Panc1 (cell line): ENCODE measurements at regions not wholly inside any gene's neighbourhood (a gene's known extent, or its start where the extent isn't known, plus 50 kb on each side); places are given as distances from the start of the nearest gene placed in this dataset.

Source experiments
- TCF7L2 ChIP-seq: IDR thresholded peaks from 2 replicates; pipeline ENCODE4 v1.6.1; 2011; ENCODE audit warnings: mild to moderate bottlenecking, low read depth, low read length, inconsistent platforms
- TF ChIP-seq, protein P1 (sequence below): fragments of 450-650 bp; IDR thresholded peaks from 2 replicates; pipeline ENCODE4 v1.5.1; 2017; ENCODE audit warnings: mild to moderate bottlenecking
- TF ChIP-seq, protein P2 (sequence below), 2 experiments: IDR thresholded peaks; 2 replicates each; pipeline ENCODE4 v1.6.1; 2011 to 2012; ENCODE audit warnings: low read depth in 2 of 2, control low read depth in 1 of 2, low read length in 1 of 2, mild to moderate bottlenecking in 1 of 2, moderate library complexity in 1 of 2; ENCODE audit not compliant: insufficient read depth in 1 of 2

DNA sequence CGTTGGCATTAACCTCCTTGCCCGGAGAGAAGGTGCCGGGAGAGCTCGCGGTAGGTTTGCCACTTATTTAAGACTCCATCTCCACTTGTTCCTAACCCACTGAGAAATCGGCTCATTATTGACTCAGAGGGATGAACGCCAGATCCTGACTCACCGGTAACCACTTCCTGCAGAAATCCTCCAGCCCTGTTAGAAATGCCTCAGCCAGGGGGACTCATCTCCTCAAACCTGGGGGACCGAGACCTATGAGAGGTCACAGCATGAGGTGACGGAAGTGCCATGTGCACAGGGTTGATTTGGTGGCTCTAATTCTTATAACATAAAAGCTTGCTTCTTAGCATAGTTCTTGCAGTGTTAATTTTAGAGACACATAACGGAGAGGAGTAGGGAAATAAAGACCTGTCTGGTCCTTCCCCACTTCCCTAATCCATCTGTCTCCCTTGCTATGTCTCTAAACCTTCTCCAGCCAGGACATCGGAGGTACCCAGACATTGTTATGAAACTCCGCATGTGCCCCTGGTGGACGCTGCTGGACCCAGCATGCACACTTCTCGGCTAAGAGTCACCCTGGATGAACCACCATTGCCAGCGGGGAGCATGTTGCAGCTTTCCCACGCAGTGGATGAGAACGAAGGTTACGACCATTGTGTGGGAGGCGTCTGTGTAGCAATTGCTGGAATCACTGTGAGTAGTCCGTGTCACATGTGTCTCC lies 158.9 kb downstream of the EFNB2 start:
- TF ChIP-seq, protein P1, sequence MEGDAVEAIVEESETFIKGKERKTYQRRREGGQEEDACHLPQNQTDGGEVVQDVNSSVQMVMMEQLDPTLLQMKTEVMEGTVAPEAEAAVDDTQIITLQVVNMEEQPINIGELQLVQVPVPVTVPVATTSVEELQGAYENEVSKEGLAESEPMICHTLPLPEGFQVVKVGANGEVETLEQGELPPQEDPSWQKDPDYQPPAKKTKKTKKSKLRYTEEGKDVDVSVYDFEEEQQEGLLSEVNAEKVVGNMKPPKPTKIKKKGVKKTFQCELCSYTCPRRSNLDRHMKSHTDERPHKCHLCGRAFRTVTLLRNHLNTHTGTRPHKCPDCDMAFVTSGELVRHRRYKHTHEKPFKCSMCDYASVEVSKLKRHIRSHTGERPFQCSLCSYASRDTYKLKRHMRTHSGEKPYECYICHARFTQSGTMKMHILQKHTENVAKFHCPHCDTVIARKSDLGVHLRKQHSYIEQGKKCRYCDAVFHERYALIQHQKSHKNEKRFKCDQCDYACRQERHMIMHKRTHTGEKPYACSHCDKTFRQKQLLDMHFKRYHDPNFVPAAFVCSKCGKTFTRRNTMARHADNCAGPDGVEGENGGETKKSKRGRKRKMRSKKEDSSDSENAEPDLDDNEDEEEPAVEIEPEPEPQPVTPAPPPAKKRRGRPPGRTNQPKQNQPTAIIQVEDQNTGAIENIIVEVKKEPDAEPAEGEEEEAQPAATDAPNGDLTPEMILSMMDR, result peak; percentile 35
- TF ChIP-seq, protein P2, sequence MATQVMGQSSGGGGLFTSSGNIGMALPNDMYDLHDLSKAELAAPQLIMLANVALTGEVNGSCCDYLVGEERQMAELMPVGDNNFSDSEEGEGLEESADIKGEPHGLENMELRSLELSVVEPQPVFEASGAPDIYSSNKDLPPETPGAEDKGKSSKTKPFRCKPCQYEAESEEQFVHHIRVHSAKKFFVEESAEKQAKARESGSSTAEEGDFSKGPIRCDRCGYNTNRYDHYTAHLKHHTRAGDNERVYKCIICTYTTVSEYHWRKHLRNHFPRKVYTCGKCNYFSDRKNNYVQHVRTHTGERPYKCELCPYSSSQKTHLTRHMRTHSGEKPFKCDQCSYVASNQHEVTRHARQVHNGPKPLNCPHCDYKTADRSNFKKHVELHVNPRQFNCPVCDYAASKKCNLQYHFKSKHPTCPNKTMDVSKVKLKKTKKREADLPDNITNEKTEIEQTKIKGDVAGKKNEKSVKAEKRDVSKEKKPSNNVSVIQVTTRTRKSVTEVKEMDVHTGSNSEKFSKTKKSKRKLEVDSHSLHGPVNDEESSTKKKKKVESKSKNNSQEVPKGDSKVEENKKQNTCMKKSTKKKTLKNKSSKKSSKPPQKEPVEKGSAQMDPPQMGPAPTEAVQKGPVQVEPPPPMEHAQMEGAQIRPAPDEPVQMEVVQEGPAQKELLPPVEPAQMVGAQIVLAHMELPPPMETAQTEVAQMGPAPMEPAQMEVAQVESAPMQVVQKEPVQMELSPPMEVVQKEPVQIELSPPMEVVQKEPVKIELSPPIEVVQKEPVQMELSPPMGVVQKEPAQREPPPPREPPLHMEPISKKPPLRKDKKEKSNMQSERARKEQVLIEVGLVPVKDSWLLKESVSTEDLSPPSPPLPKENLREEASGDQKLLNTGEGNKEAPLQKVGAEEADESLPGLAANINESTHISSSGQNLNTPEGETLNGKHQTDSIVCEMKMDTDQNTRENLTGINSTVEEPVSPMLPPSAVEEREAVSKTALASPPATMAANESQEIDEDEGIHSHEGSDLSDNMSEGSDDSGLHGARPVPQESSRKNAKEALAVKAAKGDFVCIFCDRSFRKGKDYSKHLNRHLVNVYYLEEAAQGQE (IDR thresholded peaks at IDR 0.05; ENCODE audit: insufficient read depth in 1 of 2, low read depth in 2 of 2, low read length in 1 of 2), result no peak
- no peak for TF ChIP-seq TCF7L2
